PC-9 (cell line): ENCODE measurements at regions not wholly inside any gene's neighbourhood (a gene's known extent, or its start where the extent isn't known, plus 50 kb on each side); places are given as distances from the start of the nearest gene placed in this dataset.

Source experiments
- EZH2 ChIP-seq: fragments of 200-600 bp; sonication (generic); IDR thresholded peaks from 2 replicates; pipeline ENCODE4 v1.8.0; 2017; ENCODE audit warnings: antibody characterized with exemption, low read depth
- TF ChIP-seq, protein P1 (sequence below): fragments of 200-600 bp; sonication (generic); conservative IDR thresholded peaks from 2 replicates; pipeline ENCODE4 v1.6.1; 2017; ENCODE audit warnings: mixed run types, antibody characterized with exemption, mild to moderate bottlenecking, moderate library complexity

DNA sequence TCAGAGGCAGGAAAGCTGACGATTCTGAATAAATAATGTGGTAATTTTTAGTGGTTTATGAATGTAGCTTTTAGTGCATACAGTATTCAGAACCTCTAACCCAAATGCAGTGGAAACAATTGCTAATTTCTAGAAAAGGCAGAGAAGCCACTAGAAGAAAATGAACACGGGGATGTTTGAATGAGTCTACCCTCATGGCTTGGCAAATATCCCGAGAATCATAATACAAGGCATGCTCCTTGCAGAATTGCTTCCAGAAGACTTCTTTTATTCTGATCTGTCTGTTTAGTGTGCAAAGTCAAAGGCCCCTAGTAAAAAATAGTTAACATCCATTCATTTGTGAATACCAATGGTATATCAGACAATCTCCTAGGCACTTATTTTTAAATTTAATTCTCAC lies 246.8 kb downstream of the LMO4 start:
- TF ChIP-seq, protein P1, sequence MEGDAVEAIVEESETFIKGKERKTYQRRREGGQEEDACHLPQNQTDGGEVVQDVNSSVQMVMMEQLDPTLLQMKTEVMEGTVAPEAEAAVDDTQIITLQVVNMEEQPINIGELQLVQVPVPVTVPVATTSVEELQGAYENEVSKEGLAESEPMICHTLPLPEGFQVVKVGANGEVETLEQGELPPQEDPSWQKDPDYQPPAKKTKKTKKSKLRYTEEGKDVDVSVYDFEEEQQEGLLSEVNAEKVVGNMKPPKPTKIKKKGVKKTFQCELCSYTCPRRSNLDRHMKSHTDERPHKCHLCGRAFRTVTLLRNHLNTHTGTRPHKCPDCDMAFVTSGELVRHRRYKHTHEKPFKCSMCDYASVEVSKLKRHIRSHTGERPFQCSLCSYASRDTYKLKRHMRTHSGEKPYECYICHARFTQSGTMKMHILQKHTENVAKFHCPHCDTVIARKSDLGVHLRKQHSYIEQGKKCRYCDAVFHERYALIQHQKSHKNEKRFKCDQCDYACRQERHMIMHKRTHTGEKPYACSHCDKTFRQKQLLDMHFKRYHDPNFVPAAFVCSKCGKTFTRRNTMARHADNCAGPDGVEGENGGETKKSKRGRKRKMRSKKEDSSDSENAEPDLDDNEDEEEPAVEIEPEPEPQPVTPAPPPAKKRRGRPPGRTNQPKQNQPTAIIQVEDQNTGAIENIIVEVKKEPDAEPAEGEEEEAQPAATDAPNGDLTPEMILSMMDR: no peak
- TF ChIP-seq EZH2: no peak
